ENCODE measurements at regions not wholly inside any gene's neighbourhood (a gene's known extent, or its start where the extent isn't known, plus 50 kb on each side); places are given as distances from the start of the nearest gene placed in this dataset.

DNA sequence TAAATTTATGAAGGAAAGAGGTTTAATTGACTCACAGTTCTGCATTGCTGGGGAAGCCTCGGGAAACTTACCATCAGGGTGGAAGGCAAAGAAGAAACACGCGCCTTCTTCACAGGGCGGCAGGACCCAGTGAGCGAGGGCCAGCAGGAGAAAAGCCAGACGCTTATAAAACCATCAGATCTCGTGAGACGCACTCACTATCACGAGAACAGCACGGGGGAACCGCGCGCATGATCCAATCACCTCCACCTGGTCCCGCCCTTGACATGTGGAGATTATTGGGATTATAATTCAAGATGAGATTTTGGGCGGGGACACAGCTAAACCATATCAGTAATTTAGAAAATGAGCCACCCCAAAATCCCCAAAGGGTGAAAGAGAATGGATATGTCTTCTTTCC is 187.1 kb downstream of the RAP2A start:
- TF ChIP-seq, protein P1, sequence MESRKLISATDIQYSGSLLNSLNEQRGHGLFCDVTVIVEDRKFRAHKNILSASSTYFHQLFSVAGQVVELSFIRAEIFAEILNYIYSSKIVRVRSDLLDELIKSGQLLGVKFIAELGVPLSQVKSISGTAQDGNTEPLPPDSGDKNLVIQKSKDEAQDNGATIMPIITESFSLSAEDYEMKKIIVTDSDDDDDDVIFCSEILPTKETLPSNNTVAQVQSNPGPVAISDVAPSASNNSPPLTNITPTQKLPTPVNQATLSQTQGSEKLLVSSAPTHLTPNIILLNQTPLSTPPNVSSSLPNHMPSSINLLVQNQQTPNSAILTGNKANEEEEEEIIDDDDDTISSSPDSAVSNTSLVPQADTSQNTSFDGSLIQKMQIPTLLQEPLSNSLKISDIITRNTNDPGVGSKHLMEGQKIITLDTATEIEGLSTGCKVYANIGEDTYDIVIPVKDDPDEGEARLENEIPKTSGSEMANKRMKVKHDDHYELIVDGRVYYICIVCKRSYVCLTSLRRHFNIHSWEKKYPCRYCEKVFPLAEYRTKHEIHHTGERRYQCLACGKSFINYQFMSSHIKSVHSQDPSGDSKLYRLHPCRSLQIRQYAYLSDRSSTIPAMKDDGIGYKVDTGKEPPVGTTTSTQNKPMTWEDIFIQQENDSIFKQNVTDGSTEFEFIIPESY (CRISPR knock-in tag; IDR thresholded peaks at IDR 0.05), result no peak
- TF ChIP-seq, protein P2, sequence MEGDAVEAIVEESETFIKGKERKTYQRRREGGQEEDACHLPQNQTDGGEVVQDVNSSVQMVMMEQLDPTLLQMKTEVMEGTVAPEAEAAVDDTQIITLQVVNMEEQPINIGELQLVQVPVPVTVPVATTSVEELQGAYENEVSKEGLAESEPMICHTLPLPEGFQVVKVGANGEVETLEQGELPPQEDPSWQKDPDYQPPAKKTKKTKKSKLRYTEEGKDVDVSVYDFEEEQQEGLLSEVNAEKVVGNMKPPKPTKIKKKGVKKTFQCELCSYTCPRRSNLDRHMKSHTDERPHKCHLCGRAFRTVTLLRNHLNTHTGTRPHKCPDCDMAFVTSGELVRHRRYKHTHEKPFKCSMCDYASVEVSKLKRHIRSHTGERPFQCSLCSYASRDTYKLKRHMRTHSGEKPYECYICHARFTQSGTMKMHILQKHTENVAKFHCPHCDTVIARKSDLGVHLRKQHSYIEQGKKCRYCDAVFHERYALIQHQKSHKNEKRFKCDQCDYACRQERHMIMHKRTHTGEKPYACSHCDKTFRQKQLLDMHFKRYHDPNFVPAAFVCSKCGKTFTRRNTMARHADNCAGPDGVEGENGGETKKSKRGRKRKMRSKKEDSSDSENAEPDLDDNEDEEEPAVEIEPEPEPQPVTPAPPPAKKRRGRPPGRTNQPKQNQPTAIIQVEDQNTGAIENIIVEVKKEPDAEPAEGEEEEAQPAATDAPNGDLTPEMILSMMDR (IDR thresholded peaks at IDR 0.05 in 2 of 3, conservative IDR thresholded peaks at IDR 0.05 in 1 of 3; ENCODE audit: insufficient read depth in 2 of 3, low read depth in 1 of 3, low read length in 3 of 3), result no peak
- no peak for TF ChIP-seq HSF4 (CRISPR knock-in tag; IDR thresholded peaks at IDR 0.05; ENCODE audit: borderline replicate concordance)

All from K562 (cell line).